NCI-H1092 (cell line): ENCODE measurements at regions not wholly inside any gene's neighbourhood (a gene's known extent, or its start where the extent isn't known, plus 50 kb on each side); places are given as distances from the start of the nearest gene placed in this dataset.

ENCODE experiments used
- DNase-seq: peaks from one replicate; lab custom pipeline; 2025; lab: John Stamatoyannopoulos, UW

DNA sequence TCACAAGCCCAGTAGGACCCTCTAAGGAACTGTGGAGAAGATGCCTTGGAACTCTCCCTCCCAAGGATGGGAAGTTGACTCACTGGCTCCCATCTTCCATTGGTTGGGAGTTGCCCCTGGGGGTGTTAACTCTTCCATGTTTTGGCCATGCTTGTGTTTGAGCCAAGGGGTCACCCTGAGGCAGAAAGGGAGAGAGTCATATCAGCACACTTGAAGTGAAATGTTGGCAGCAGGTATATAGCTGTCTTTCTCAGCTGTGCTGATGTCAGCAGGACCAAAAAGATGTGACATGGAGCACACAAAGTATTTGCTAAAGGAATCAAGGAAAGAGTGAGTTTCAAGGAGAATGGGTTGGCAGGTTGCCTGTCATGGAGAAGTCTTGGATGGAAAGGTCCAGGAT, 359.4 kb downstream of the RPS24 start:
- DNase-seq: no peak

DNA sequence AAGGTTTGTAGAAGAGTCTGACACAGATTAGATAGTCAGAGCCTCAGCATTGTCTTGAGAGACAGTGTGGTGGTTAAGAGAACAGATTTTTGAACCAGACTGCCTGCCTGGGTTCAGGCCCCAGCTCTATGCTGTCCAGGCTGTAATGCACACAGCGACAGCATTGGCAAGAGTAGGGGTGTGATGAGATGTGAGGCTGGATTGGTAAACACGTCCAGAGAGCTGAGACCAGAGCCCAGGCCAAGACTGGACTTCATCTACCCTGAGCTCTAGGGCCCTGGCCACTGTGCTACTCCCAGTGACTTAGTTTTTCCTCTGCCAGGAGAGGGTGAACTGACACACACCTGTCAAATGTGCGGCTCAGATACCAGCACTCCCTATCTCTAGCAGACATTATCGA, 360.4 kb downstream of the RPS24 start:
- DNase-seq: no peak

DNA sequence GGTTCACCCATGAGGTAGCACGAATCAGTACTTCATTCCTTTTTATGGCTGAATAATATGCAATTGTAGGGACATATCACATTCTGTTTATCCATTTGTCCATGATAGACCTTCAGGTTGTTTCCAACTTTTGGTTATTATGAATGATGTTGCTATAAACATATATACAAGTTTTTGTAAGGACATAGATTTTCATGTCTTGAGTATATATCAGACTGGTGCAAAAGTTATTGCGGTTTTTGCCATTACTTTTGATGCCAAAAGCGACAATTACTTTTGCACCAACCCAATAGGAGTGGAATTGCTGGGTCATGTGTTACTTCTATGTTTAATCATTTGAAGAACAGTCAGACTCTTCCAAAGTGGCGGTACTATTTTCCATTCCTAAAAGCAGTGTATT, 361.5 kb downstream of the RPS24 start:
- no peak for DNase-seq

DNA sequence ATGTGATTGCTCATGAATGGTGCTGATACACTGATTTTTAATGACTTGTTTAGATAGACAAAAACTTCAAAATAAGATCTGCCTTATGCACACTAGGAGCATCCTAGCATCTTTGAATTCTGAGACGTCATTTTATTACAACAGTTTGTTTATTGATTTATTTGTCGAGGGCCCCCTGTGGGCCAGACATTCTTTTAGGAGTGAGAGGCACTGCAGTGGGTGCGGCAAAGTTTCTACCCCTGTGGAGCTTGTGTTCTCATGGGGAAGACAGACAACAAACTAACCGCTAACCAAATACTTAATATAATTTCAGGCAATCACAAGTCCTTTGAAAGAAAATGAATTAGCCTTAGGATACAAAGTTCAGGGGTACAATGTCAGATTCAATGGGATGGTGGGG, 363.1 kb downstream of the RPS24 start:
- DNase-seq: no peak

DNA sequence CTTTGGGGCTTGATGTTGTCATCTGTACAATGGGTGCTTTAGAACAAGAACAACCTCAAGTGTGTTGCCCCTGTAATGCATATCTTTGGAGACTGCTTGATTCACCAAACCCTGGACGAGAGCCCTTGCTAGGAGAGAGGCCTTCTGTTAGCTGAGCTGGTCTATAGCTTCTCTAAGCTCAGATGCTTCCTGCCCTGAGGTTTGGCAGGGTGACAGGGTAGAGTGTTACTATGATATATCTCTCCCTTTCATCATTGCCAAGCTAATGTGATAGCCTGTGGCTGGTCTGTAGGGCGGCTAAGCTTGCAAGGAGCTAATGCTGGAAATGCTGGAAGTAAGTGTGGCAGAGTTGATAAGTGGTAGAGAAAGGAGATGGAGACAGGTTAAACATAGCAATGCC, 364.1 kb downstream of the RPS24 start:
- DNase-seq: no peak

DNA sequence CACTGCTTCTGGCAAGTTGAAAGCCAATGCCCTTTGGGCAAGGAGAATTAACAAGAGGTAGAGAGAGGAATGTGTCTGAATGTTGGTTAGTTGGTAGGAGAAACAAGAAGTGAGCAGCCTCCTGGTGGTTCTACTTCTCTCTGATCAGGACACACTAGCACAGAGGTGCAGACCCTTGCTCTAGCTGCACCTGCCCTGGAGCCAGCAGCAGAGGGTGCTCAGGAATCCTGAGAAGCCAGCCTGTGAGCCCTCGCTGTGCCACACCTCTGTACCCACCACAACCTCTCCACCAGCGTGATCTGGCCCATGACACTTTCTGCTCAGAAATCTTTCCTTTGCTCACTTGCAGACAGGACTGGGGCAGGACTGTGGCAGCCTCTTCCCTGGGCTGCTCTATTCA, 364.7 kb downstream of the RPS24 start:
- DNase-seq: no peak

DNA sequence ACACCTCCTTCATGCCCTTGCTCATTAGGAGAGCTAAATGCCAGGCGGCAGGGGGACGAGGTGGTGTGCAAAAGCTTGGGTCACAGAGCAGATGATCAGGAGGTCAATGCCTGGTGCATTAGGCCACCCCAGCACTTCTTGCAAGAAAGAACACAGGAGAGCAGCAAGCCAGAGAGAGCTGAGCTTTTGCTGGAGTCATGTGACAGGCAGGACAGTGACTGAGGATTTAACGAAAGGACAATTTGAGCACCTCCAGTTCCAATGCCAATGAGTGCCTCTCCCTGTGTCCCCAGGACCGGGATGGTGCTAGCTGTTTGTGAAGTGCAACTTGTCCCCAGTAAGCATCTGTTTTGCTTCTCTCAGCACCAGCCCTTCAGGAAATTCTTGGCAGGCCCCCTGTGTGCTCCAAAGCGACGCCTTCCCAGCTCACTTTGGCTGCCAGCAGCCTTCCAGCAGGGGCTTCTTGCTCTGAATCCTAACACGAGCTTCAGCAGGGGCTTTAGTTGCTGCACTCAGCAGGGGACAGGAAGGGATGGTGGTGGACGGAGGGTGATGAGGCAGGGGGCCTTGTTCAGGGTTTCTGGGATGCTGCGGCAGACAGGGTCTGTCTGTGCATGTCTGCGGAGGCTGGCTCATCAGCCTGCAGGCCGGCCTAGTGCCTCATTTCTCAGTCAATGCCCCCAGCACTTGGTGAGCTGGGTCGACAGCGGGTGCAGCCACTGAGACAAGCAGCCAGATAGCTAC, 368.1 kb downstream of the RPS24 start:
- no peak for DNase-seq

DNA sequence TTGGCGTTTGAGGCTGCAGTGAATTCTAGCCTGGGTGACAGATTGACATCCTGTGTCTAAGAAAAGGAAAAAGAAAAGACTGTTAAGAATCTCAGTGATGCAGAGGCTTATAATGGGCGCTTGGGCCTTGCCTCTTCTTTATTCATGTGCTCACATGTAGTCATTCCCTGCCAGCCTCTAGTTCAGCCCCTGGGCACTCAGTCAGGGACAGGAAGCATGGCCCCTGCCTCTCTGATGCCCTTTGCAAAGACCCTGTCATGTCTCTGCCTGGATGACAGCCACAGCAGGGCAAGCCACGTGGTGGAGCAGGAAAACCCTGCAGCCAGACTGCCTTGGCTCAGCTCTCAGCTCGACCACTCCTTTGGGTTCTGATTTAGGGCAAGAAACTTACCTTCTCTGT, 368.9 kb downstream of the RPS24 start:
- no peak for DNase-seq

DNA sequence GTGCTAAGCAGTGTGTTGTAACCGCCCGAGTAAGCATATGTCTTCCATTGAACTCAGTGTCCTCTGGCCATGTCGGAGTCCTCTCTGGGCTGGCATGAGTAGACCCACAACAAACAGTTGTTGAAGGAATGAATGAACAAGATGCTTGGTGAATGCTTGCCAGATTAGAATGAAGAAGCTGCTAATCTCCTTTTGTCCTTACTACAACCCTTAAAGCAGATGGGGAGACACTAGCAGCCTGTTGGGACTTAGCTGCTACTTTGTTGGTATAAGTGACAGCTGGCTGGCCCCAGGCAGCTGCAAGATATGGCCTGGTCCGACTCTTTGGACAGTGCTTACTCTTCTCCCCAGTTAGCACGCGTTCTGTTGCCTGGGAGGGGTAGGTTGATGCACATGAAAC, 370.1 kb downstream of the RPS24 start:
- DNase-seq: no peak

DNA sequence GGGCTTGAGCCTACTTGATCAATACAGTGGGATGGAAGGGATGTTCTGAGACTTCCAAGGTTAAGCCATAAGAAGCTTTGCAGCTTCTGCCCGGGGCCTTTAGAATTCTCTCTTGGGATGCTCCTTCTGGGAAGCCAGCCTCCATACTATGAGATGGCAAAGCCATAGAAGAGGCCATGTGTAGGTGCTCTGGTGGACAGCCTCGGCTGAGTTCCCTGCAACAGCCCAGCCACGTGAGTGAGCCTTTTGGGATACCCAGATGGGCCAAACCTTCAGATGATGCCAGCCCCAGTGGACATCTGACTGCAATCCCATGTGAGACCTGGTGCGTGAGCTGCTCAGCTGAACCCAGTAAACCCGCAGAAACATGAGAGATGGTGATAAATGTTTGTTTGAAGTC, 370.6 kb downstream of the RPS24 start:
- no peak for DNase-seq

DNA sequence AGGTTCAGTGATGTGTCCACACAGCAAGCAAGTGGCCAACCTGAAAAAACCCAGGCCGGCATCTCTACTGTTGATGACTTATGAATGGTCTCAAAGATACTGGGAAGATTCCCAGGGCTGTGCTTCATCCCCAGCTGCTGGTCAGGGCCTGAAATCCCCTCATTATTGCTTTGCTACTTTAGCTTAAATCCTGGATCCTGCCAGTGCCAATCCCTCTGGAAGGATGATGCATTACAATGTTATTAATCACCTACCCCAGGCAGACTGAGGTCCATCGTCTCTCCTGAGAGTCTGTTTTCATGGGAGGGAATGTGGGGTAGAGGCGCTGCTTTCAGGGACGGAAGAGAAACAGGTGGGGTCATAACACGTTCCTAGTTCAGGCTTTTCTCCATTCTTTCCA, 371.6 kb downstream of the RPS24 start:
- DNase-seq: no peak

DNA sequence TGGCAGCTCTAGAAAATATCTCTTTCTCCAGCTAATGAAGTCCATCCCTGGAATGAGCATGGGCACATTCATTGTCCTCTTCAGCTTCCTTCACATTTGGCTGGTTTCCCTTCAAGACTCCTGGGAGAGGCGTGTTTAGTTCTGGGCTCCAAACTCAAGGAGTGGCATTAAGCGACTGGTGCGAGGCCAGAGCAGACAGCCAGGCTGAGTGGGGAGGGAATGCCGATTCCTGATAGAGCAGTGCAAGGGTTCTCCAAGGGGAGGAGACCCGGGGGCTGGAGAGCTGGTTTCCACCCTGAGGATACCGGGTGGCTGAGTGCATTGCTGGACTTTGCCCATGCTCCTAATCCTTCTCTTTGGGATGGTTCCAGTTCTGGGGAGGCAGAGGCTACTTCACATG, 372.1 kb downstream of the RPS24 start:
- DNase-seq: no peak

DNA sequence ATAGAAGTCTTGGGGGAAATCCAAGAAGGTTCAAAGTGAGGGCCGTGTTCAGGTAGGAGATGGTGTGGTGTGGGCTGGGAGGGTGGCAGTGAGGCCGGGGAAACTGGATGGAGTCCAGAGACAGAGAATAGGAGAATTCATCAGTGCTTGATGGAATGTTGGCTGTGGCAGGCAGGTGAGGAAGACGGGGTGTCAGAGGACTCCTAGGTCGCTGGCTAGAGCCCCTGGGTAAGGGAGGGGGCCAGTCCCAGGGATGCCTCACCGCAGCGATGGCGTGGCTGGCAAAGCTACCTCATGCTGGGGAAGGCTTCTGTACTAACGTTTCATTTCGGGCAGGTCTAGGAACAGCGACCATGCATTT, 373.0 kb downstream of the RPS24 start:
- no peak for DNase-seq

DNA sequence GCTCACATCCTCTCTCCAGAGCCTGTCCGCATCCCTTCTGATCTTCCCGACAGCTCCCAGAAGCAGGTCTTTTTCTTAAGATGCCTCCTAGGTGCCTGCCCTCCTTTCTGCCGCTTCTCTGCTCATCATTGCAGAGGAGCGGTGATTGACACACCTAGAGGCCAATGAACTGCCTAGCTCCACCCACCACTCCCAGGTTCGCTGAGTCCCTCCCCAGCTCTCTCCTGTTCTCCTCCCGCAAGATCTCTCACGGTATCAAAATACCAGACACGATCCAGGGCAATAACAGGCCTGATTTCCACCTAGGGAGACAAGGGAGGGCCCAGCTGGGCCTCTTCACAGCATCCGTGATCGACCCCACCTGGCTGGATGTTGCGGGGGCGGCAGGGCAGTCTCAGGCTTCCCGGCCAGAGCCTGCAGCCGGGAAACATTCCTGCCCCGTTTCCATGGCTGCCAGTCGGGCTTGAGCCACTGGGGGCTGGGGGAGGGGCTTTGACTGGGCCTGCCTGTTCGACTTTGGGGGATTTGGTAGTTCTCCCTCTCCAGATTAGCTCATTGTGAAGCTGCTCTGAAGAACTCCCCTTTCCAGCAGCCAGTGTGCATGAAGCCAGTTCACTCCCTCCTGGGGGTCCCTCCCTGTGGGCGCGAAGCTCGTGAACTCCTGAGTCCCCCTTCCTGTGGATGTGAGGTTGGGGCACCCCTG, 373.5 kb downstream of the RPS24 start:
- peak; percentile 88 for DNase-seq

DNA sequence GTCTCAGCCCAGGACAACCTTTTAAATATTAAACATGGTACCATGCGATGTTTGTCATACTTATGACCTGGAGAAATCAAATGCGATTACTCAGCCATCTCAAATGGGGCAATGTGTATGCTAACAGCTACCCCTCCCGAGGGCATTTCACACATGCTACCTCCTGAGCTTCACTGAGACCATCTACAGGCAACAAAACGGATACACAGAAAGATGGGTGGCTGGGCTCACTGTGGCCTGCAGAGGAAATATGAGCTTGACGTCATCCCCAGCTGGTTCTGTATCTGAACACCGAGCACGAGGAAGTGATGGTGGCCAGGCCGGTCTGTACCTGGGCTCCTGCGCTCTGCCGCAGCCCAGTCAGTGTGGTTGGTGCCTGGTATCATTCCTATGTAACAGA, 374.3 kb downstream of the RPS24 start:
- DNase-seq: no peak

DNA sequence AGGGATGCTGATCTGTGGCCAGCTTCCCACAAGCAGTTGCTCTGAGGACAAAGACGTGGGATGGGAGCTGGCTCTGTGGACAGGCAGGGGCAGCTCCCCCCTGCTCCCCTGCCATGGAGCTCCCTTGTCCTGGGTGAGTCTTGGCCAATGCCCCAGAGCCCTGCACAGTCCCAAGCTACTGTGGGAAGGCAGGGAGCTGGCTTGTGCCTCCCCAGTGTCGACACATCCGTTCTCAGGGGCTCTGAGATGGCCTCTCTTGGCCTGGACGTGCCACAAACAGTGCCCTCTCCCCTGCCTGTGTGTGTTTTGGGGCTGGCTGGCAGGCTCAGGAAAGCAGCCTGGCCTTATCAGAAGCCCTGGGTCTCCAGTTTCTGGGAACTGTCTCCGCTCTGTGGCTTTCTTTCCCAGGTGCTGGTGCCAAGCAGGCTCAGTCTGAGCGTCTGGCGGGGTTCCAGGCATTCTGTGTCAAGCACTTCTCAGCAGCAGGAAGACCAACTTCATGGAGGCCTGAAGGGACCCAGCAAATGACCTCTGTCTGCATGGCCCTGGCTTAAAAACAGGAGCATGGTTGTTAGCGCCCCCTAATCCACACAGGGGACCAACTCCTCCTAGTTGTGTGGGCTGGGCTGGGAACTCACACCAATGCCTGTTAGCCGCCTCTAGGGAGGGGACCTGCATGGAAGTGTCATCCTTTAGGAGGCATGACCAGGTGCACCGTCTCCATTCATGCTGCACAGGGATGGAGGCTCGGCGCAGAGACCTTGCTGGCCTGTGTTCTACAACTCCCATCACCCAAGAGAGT, 375.2 kb downstream of the RPS24 start:
- peak; percentile 47 for DNase-seq

DNA sequence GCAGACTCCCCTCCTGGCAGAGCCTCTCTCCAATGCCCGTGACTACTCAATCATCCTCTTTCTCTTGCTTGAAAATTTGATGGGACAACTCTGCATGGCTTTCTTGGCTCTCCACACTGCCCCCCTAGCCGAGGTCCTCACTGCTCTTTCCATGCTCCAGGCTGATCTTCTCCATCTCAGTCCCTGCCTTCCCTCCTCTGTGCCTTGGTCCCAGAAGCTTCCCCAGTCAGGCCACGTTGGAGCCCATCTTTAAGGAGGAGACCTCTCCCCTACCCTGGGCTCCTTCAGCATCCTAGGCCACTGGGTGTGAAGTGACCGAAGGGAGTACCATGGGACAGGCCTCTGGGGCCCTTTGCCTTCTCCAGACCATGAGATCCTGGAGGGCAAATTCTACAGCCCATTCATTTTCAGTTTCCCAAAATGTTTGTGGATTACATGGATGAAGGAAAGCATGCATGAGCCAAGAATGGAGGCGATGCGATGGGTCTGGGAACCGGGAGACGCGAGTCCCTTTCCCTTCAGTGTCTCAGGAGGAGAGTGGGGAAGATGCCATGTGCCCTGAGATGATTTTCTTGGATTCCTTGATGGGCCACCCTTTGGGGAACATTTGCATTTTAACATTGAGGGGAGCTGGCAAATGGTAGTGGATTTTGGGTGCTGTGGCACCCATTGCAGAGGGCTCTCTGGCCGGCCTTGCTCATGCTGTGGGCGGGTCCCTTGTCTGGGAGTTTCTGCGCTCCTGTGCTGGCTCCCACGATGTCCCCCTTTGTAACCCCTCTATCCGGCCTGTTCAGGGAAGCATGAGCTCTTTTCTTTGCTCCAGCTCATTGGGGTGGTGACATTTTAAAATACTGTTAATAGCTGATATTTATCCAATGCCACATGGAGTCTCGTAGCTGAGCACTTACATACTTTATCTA, 376.6 kb downstream of the RPS24 start:
- DNase-seq: no peak

DNA sequence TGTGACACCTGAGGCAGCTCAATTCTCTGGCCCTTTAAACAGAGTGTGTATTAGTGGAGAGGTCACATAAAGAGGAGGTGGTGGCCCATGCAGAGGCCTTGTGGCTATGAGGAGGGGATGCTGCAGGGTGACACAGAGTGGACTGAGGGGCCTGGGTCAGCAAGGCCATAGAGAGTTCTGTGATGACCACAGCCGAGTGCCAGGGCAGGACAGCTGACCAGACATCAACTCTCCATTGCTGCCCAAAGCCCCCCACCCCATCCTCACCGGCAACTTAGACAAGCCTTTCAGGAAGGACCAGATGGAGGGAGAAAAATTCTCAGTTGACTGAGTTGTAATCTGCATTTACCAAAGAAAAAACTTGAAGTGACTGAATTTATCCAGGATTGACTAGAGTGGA, 378.1 kb downstream of the RPS24 start:
- no peak for DNase-seq

DNA sequence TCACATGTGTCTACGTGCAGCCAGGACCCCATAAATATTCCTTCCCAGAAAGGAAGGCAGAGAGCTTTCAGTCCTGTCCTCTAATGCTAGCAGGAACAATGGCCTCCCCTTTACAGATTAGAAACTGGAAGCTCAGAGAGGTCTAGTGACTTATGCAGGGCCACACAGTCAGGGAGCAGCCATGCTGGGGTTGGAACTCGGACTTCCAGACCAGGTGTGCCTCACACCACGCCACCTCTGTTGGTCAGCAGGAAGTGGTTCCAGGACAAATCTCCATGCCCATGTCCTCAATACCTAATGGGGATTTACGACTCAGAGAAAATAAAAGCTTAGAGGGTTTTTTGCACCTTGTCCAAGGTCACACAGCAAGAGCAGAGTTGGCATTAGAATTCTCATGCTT, 378.9 kb downstream of the RPS24 start:
- DNase-seq: no peak

DNA sequence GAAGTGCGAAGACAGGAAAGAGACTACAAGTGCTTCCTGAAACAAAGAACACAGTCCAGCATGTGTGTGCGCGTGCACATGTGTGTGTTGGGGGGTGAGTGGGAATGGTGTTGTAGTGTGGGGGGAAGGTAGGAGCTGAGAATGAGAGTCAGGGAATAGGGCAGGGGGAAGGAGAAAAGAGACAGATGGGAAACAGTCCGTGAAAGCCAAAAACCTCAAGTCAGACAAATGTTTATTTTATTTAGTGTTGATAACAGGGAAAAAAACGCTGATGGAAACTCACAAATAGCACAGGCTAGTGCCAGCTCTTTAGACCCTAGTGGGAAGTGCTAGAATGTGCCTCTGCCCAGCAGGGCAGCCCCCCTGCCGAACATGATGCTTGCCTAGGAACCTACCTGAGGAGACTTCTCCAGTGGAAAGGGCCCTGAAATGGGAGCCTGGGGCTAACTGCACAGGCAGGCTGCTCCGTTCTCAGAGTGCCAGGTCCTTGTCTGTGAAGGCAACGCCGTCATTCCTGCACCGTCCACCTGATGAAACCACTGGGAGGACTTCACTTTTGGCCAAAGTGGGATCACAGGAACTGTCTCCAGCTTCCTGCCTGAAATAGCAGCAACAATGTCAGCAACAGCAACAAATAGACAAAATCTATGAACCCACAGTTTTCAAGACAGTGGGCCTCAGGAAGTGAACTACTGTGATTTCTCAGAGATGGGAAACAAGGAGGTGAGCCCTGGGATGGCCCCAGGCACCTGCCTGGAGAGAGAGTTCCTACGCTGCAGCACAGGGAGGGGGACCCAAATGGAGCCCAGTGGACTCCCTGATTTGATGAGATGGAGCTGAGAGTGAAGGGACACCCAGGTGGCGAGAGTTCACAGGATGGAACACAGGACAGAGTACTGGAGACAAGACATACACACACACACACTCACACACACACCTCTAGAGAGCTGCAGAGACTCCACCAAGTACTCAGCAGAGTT, 379.7 kb downstream of the RPS24 start:
- DNase-seq: no peak

DNA sequence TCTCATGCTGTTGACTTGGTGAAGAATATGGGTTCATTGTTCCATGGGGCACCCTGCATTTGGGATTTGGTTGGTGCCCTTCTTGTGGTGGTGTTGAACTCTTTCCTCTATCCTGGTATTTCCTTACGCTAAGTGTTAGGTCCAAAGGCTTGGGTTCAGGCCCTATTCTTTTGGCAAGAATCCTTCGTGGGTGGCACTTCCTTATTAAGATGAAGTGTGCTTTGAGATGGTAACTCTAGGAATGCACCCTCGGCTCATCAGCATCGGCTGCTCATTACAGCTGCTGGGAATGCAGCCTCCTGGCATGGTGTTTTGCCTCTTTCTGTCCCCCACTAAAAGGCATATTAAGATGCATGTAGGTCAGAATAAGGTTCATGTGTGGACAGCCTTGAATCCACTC, 380.7 kb downstream of the RPS24 start:
- no peak for DNase-seq
